ENCODE measurements at regions not wholly inside any gene's neighbourhood (a gene's known extent, or its start where the extent isn't known, plus 50 kb on each side); places are given as distances from the start of the nearest gene placed in this dataset.

DNA sequence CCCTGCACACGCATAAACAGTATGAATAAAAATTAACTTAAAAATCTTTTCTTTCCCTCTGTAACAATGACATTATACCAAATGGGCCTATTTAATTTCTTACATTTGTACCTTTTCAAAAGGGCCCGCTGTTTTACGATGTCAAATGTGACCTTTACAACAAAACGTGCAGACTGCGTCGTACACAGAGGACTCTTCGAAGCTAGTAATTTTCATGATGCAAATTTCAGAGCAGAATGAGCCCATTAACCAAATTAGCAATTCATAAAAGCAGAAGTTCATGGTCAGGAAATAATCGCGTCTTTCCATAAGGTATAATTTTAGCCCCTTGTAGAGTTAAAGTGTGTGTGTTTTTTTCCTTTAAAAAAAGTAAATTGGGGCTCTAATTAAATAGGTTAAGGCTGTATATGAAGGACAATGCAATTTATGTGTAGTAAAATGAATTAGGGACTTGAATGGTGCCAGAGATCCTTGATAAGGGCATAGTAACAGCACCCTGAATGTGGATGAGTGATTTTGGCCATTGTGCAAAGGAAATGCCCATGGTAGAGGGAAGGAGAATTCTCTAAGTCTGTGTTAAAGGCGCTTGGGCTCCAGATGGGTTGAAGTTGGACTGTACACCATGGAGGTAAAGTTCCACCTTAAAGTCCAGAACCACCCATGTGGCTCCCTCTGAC is 546.4 kb upstream of the EEF2KMT start:
- no peak for TF ChIP-seq EZH2 (IDR thresholded peaks at IDR 0.05; ENCODE audit: insufficient read depth, poor library complexity, severe bottlenecking)
- no peak for TF ChIP-seq EZH2phosphoT487 (IDR thresholded peaks at IDR 0.05; ENCODE audit: insufficient read depth, low read depth)

Measured in GM23248 (cell line).